ENCODE measurements at regions not wholly inside any gene's neighbourhood (a gene's known extent, or its start where the extent isn't known, plus 50 kb on each side); places are given as distances from the start of the nearest gene placed in this dataset.
"Not testable (repeated sequence)": the region's sequence is repeated elsewhere in the genome, so short reads cannot be mapped to it uniquely, and the experiment has no call there.

DNA sequence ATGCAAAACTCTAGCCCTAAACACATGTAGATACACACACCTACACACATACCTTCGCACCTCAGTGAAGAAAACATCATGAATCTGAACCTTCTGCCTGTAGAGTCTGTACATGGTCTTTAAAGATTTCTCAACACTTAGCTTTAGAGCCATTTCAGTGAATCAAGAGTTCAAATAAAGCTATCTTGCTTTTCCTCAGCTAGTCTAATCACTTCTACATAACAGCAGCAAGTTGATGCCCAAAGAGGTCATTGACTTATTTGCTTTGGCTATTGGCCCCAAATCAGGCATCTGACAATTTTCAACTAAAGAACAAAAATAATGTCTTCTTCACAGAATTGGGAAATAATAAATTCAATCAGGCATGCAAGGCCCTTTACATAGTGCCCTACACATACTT, 127.9 kb upstream of the SGCD start:
- DNase-seq (ENCODE audit: low read depth in 2 of 2) = no peak

- DNase-seq (ENCODE audit: low read depth in 2 of 2) = no peak
These were observed 125.8 kb upstream of the SGCD start for GRCh38 chr5:156200938-156201787.

- DNase-seq (ENCODE audit: low read depth in 2 of 2) = no peak
These were observed 125.1 kb upstream of the SGCD start for GRCh38 chr5:156201788-156202403.

GRCh38 chr5:156208271-156208670, 118.7 kb upstream of the SGCD start:
- DNase-seq (ENCODE audit: low read depth in 2 of 2) = no peak

DNA sequence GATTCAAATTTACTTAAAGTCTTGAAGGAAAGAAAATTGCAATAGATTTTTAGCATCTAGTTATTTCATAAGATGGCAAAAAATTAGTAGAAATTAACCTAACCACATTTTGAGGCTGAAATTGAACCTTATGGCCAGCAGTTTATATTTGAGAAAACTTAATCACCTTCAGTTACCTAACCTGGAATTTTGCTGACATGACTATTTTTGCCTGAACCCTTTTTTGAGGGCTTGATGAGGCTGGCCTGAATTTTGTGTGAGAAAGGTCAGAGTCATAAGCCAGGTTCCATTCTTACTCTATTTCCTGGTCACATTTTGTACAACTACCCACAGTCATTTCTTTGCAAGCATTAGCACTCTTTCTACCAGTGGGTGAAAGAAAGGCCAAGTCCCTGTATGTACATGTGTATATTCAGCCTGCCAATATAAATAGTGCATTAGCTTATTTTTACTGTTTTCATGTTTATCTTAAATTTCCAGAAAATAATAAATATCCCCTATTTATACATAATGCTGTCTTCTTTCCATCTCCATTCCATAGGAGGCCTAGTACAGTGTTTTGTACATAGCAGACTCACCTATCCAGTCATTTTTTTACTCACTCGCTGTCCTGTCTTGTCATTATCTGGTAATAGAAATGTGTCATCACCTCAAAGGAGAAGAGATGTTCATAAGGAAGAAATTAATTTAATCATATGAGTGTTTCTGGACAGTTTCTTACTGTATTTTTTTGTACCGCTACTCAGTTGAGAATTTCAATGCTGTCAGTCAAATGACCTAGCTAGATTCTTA, 108.4 kb upstream of the SGCD start:
- DNase-seq (ENCODE audit: low read depth in 2 of 2) = no peak

DNA sequence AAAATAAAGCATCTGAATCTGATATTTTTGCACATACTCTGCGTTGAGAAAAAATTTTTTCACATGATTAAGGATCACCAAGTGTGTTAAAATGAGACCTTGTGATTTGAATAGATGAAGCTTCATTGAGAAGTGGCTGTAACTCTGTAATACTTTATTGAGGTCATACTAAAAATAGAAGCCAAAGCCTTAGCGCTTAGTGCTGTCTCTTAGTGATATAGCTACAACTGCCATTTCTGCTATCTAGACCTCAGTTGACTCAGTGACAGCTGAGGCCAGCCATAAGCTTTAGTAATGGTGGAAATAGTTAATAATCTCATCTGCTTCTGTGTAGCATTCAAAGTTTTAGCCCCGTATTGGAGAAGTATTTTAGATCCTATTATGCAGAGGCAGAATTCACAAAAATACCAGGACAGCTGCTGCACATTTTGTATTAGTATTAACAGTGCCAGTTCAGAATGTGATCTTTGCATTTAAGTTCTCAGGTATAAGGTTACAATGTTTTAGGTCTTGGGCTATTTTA, 107.4 kb upstream of the SGCD start:
- no peak for DNase-seq (ENCODE audit: low read depth in 2 of 2)

DNA sequence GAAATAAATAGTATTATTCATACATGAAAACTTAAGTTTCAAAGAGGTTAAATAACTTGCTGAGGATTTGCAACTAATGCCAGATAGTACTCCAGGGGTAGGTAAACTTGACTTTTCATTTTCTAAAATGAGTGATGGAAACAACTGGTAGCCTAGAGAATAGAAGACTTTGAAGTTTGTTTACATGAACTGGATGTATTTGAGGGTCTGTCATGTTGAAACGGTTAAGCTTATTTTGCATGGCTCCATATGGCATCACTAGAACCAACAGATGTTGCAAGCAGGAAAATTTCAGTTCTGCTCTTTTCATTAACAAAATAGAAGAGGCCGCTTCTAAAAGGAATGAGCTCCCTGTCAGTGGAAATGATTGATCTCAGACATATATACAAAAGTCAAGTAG, 105.1 kb upstream of the SGCD start:
- DNase-seq (ENCODE audit: low read depth in 2 of 2) = no peak

DNA sequence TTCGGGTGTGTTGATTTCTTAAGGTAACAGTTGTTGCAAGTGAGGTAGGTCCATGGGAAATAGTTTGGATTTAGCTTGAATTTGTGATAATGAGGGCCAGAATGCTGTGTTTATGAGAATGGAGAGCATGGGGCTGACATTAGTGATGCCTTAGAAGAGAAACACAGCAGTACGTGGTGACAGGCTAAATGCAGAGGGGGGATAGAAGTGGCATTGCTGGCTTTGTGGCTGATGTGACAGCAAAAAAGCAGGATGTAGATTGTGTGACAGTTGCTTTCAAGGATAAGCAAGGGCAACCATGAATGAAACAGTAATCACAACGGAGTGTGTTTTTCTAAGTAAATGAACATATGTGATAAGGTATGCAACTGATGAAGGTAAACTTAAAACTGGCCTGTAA, 103.4 kb upstream of the SGCD start:
- DNase-seq (ENCODE audit: low read depth in 2 of 2) = no peak

- not testable (repeated sequence) for DNase-seq (ENCODE audit: low read depth in 2 of 2)
These were observed 100.5 kb upstream of the SGCD start for GRCh38 chr5:156226485-156226884.

DNA sequence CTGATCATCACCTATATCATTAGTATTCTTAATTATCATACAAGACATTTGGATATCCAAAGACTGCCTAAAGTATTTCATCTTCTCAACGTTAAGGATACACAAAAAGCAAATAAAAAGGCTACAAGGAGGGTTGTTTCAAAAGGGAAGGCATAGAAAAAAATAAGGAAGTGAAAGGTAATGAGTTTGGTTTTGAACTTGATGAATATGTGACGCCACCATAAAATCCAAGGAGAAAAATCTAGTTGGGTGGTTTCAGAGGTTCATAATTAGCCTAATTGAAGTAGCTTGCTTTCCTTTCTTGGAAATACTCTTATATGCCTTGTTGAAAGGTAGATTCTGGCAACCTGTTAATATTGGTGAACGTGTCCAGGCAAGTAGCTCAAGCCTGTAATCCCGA, 96.1 kb upstream of the SGCD start:
- DNase-seq (ENCODE audit: low read depth in 2 of 2) = no peak

DNA sequence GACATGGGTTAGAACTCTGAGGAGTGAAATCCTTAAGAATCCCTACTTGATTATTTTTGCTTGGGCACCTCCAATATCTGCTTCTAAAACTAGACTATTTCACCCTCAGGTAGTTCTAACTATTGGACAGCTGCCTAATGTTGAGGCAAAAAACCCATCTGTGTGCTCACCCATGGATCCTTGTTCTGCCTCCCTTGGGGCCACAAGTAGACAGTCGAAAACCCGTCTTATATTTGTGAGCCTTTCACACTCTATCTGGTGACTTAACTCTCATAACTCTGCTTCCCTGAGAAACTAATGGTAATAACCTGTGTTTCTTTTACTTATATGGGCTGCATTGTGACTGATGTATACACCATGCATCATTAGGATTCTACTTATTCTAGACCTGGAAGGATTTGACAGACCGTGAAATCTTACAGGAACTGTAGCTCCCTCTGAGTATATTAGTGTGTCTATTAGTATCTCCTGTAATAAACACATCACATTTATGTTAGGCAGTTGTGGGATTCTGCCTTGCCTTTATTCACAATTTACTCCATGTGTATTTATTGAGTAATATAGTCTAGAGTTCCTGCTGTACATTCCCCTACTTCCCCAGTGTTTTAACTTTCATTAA, 94.6 kb upstream of the SGCD start:
- no peak for DNase-seq (ENCODE audit: low read depth in 2 of 2)

- DNase-seq (ENCODE audit: low read depth in 2 of 2) = no peak
These were observed 89.6 kb upstream of the SGCD start for GRCh38 chr5:156237361-156237760.

- DNase-seq (ENCODE audit: low read depth in 2 of 2) = no peak
These were observed 87.2 kb upstream of the SGCD start for GRCh38 chr5:156239800-156240199.

GRCh38 chr5:156240414-156240813, 86.5 kb upstream of the SGCD start:
- DNase-seq (ENCODE audit: low read depth in 2 of 2) = no peak

- no peak for DNase-seq (ENCODE audit: low read depth in 2 of 2)
These were observed 85.7 kb upstream of the SGCD start for GRCh38 chr5:156241266-156241665.

- no peak for DNase-seq (ENCODE audit: low read depth in 2 of 2)
These were observed 81.1 kb upstream of the SGCD start for GRCh38 chr5:156245895-156246294.

- no peak for DNase-seq (ENCODE audit: low read depth in 2 of 2)
These were observed 75.9 kb upstream of the SGCD start for GRCh38 chr5:156251076-156251475.

DNA sequence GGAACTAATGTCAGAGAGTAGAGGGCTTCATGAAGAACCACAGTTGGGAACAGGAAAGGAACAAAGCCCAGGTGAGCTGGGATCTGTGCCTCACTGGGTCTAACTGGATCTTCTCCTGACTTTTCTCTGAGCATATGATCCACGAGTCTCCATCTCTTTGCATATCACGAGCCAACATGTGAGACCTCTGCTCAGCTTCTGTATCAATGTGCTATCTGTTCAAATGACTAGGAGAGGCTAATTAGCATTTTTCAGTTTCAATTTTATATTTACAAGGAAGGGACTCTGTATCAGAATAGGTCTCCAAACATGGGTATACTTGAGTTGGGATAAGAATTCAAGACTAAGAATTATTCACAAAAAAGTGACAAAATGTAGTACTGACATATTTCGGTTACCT, 73.8 kb upstream of the SGCD start:
- no peak for DNase-seq (ENCODE audit: low read depth in 2 of 2)

DNA sequence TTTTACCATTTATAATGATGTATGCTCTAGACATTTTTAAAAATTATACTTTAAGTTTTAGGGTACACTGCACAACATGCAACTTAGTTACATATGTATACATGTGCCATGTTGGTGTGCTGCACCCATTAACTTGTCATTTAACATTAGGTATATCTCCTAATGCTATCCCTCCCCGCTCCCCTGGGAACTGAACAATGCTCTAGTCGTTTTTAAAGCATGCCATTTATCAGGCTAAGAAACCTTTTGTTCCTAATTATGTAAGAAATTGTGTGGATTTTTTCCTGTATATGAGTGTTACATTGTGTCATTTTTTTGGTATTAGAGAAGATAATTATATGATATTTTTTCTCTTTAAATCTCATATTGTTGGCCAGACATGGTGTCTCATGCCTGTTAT, 72.8 kb upstream of the SGCD start:
- DNase-seq (ENCODE audit: low read depth in 2 of 2) = no peak

- no peak for DNase-seq (ENCODE audit: low read depth in 2 of 2)
These were observed 70.3 kb upstream of the SGCD start for GRCh38 chr5:156256642-156257041.

DNA sequence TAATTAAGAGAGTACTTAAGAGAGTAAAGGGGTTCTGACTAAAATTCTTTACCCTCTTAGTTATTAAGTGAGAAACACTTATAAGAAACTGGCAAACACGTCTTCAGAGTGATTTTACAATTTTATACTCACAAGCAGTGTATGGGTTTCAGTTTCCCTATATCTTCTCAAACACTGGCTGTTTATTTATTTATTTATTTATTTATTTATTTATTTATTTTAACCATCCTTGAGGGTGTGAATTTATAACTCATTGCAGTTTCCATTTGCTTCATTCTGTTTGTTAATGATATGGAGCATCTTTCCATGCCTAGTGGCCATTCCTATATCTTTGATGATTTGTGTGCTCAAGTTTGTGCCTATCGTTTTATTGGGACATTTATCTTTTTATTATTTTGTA, 68.0 kb upstream of the SGCD start:
- DNase-seq (ENCODE audit: low read depth in 2 of 2) = no peak

- DNase-seq (ENCODE audit: low read depth in 2 of 2) = no peak
These were observed 67.3 kb upstream of the SGCD start for GRCh38 chr5:156259618-156260017.

Data from stimulated activated CD8-positive, alpha-beta memory T cell treated with anti-CD3 and anti-CD28 coated beads, Interleukin-2, amount 100 ng/mL, for 48 hours (primary cell).